ENCODE measurements at regions not wholly inside any gene's neighbourhood (a gene's known extent, or its start where the extent isn't known, plus 50 kb on each side); places are given as distances from the start of the nearest gene placed in this dataset.

GRCh38 chr1:95744731-95745130 is 510.7 kb downstream of the RWDD3 start:
- in situ Hi-C loops (cut with HindIII; ENCODE audit: extremely low pct_ligation_motif_present, low pct_unique_long_range_greater_than_20kb): no loop called here
- H3K4me2 ChIP-seq (ENCODE audit: low read depth, low read length): no peak overlapping the region
- ATAC-seq (no peak), FAIRE-seq (no peak), DNase-seq (ENCODE audit: low spot score) (no peak)
- intact Hi-C loops (cut with micrococcal nuclease; ENCODE audit: unreplicated experiment): no loop called here
- ChIA-PET POLR2A (no interaction called here), CTCF (ENCODE audit: low intra/inter-chr PET ratio, low total read pairs) (no interaction called here)
- no peak overlapping the region for H3K9ac ChIP-seq (ENCODE audit: insufficient read depth, low read depth, low read length)
- H3K27ac ChIP-seq (ENCODE audit: extremely low read length, insufficient read depth, low read length): no peak overlapping the region
- TF ChIP-seq, protein P1, sequence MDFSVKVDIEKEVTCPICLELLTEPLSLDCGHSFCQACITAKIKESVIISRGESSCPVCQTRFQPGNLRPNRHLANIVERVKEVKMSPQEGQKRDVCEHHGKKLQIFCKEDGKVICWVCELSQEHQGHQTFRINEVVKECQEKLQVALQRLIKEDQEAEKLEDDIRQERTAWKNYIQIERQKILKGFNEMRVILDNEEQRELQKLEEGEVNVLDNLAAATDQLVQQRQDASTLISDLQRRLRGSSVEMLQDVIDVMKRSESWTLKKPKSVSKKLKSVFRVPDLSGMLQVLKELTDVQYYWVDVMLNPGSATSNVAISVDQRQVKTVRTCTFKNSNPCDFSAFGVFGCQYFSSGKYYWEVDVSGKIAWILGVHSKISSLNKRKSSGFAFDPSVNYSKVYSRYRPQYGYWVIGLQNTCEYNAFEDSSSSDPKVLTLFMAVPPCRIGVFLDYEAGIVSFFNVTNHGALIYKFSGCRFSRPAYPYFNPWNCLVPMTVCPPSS (IDR thresholded peaks at IDR 0.05): no peak
- TF ChIP-seq ZZZ3 (CRISPR knock-in tag; IDR thresholded peaks at IDR 0.05; ENCODE audit: borderline replicate concordance) (no peak), KLF16 (CRISPR knock-in tag; IDR thresholded peaks at IDR 0.05) (no peak), HCFC1 (IDR thresholded peaks at IDR 0.05; ENCODE audit: low read depth, low read length) (no peak), CBX5 (CRISPR knock-in tag; IDR thresholded peaks at IDR 0.05; ENCODE audit: borderline replicate concordance) (no peak), ZNF430 (CRISPR knock-in tag; IDR thresholded peaks at IDR 0.05) (no peak)
- TF ChIP-seq, protein P2, sequence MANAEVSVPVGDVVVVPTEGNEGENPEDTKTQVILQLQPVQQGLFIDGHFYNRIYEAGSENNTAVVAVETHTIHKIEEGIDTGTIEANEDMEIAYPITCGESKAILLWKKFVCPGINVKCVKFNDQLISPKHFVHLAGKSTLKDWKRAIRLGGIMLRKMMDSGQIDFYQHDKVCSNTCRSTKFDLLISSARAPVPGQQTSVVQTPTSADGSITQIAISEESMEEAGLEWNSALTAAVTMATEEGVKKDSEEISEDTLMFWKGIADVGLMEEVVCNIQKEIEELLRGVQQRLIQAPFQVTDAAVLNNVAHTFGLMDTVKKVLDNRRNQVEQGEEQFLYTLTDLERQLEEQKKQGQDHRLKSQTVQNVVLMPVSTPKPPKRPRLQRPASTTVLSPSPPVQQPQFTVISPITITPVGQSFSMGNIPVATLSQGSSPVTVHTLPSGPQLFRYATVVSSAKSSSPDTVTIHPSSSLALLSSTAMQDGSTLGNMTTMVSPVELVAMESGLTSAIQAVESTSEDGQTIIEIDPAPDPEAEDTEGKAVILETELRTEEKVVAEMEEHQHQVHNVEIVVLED (CRISPR knock-in tag; IDR thresholded peaks at IDR 0.05; ENCODE audit: borderline replicate concordance): no peak
- TF ChIP-seq, protein P3, sequence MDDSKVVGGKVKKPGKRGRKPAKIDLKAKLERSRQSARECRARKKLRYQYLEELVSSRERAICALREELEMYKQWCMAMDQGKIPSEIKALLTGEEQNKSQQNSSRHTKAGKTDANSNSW (CRISPR knock-in tag; IDR thresholded peaks at IDR 0.05; ENCODE audit: borderline replicate concordance): no peak
- H3K4me3 ChIP-seq (replicated peaks in 1 of 3; ENCODE audit: insufficient read depth in 1 of 3, low read depth in 2 of 3, low read length in 3 of 3): no peak overlapping the region
- H4K20me1 ChIP-seq (ENCODE audit: insufficient read depth, low read length): no peaks in the 10 kb centered on the region
- H2AFZ ChIP-seq (ENCODE audit: low read length): no peak overlapping the region
- no TSS peak for BruUV-seq (replicated peaks)
- H3K9me3 ChIP-seq (ENCODE audit: low read length): no peaks in the 10 kb centered on the region
- no peaks in the 10 kb centered on the region for H3K4me1 ChIP-seq (ENCODE audit: insufficient read depth, low read length)
- H3K36me3 ChIP-seq (replicated peaks in 1 of 2; ENCODE audit: control insufficient read depth in 1 of 2, insufficient read depth in 2 of 2, low read length in 2 of 2): no peaks in the 10 kb centered on the region
- H3K27me3 ChIP-seq (ENCODE audit: control insufficient read depth in 1 of 2, insufficient read depth in 2 of 2, low read length in 2 of 2): no peaks in the 10 kb centered on the region
- 2% methylated on average over 2 of the region's 2 CpGs for WGBS (ENCODE audit: low lambda C conversion rate)
- H3K79me2 ChIP-seq (ENCODE audit: insufficient read depth, low read length): no peaks in the 10 kb centered on the region
